Upper lobe of left lung (tissue), 6 donors: ENCODE measurements at regions not wholly inside any gene's neighbourhood (a gene's known extent, or its start where the extent isn't known, plus 50 kb on each side); places are given as distances from the start of the nearest gene placed in this dataset.

Experiments used
- ATAC-seq, 2 donors: fragments of 200-7000 bp; cut with Tn5 transposase; one replicate each; pipeline ENCODE4 v1.9.1; 2022; ENCODE audit warnings: mild to moderate bottlenecking in 2 of 2, moderate library complexity in 2 of 2; ENCODE audit not compliant: low FRiP score in 2 of 2
- DNase-seq, 2 donors: peaks; one replicate each; pipeline ENCODE4 v3.0.0-alpha.2; 2019 to 2020
- H3K27ac ChIP-seq, 4 donors: fragments of 200-600 bp; sonication (generic); one replicate each; pipeline ENCODE4 v1.5.1; 2016 to 2019
- H3K27me3 ChIP-seq, 4 donors: fragments of 200-600 bp; sonication (generic); one replicate each; pipeline ENCODE4 v1.5.1; 2017 to 2019
- H3K36me3 ChIP-seq, 4 donors: fragments of 200-600 bp; sonication (generic); one replicate each; pipeline ENCODE4 v1.5.1; 2016 to 2019
- H3K4me1 ChIP-seq, 4 donors: fragments of 200-600 bp; sonication (generic); one replicate each; pipeline ENCODE4 v1.5.1; 2018 to 2019
- H3K4me3 ChIP-seq, 4 donors: fragments of 200-600 bp; sonication (generic); one replicate each; pipeline ENCODE4 v1.5.1; 2017 to 2019; ENCODE audit warnings: mild to moderate bottlenecking in 2 of 4, moderate library complexity in 1 of 4
- H3K9me3 ChIP-seq, 4 donors: fragments of 200-600 bp; sonication (generic); one replicate each; pipeline ENCODE4 v1.5.1; 2018 to 2019
- EP300 ChIP-seq, 4 donors: sonication (generic); formaldehyde crosslinking; IDR thresholded peaks; one replicate each; pipeline ENCODE4 v1.5.1; 2017; ENCODE audit warnings: antibody characterized with exemption in 4 of 4, control low read depth in 2 of 4
- POLR2A ChIP-seq, 4 donors: fragments of 450-650 bp; IDR thresholded peaks; one replicate each; pipeline ENCODE4 v1.5.1; 2016 to 2017; ENCODE audit warnings: antibody characterized with exemption in 4 of 4, mild to moderate bottlenecking in 2 of 4
- POLR2AphosphoS5 ChIP-seq, 2 donors: sonication (generic); formaldehyde crosslinking; IDR thresholded peaks; one replicate each; pipeline ENCODE4 v1.5.1; 2017; ENCODE audit warnings: antibody characterized with exemption in 2 of 2
- WGBS, 2 donors: methylation state at CpG; one replicate each; pipeline ENCODE4 v1.1.5; 2017 to 2018; 5-methylcytosine and 5-hydroxymethylcytosine counted together
- TF ChIP-seq, protein P1 (sequence below), 6 experiments: fragments of 450-650 bp in 4 of 6; fragments of 200-600 bp in 2 of 6; sonication (generic) in 2 of 6; IDR thresholded peaks; one replicate each; pipeline ENCODE4 v1.5.1; 2016 to 2019; ENCODE audit warnings: antibody characterized with exemption in 6 of 6
- donor health status: DM: no; HTN: no; CAD: no; lungs with moderate emphysema.
- donor health status: DM: no; HTN: yes; CAD: no; lungs with severe emphysema.

DNA sequence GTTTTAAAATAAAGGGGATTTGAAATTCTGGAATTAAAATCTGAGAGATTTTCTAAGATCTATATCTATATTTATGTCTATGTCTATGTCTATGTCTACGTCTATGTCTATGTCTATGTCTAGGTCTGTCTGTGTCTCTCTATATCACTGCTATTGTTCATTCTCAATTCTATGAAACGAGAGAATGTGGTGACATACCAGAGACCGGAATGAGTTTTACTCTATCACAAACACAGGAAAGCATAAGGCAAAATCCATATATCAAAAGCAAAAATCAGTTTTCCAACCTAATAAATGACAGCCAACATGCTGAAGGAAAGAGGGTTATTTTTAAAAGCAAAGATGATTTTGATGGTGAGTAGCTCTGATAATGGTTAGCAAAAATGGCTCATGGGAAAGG is 173.1 kb downstream of the ETNK1 start:
- DNase-seq, result no peak
- no peak for ATAC-seq
- H3K27ac ChIP-seq, result no peak overlapping the region
- no peak overlapping the region for H3K4me3 ChIP-seq
- H3K36me3 ChIP-seq, result no peaks in the 10 kb centered on the region
- no peak for TF ChIP-seq POLR2A (IDR thresholded peaks at IDR 0.05)
- TF ChIP-seq, protein P1, sequence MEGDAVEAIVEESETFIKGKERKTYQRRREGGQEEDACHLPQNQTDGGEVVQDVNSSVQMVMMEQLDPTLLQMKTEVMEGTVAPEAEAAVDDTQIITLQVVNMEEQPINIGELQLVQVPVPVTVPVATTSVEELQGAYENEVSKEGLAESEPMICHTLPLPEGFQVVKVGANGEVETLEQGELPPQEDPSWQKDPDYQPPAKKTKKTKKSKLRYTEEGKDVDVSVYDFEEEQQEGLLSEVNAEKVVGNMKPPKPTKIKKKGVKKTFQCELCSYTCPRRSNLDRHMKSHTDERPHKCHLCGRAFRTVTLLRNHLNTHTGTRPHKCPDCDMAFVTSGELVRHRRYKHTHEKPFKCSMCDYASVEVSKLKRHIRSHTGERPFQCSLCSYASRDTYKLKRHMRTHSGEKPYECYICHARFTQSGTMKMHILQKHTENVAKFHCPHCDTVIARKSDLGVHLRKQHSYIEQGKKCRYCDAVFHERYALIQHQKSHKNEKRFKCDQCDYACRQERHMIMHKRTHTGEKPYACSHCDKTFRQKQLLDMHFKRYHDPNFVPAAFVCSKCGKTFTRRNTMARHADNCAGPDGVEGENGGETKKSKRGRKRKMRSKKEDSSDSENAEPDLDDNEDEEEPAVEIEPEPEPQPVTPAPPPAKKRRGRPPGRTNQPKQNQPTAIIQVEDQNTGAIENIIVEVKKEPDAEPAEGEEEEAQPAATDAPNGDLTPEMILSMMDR (IDR thresholded peaks at IDR 0.05), result no peak
- no peak for TF ChIP-seq POLR2AphosphoS5 (IDR thresholded peaks at IDR 0.05)
- TF ChIP-seq EP300 (IDR thresholded peaks at IDR 0.05), result no peak
- no peaks in the 10 kb centered on the region for H3K27me3 ChIP-seq
- 67 to 91% methylated on average over 3 of the region's 3 CpGs for WGBS, 2 donors
- no peaks in the 10 kb centered on the region for H3K9me3 ChIP-seq
- no peaks in the 10 kb centered on the region for H3K4me1 ChIP-seq

DNA sequence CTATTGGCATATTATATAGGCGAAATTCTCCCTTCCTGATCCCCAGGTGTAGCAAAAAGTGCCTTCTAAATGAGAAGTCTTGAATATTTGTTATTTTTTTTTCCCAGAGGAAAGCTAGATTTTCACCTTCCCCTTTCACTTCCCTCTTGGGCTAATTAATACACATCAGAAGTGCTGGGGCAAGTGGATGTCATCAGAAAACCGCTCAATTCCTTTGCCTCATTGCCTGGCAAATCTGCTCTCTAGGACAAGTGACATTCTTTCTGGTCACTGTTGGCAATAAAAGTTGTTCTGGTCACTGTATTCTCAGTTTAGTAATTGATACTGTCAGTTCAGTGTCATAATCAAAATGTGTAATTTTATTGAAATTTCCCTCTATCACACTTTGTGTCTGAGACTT is 174.5 kb downstream of the ETNK1 start:
- 69 to 81% methylated on average over 2 of the region's 2 CpGs for WGBS, 2 donors

DNA sequence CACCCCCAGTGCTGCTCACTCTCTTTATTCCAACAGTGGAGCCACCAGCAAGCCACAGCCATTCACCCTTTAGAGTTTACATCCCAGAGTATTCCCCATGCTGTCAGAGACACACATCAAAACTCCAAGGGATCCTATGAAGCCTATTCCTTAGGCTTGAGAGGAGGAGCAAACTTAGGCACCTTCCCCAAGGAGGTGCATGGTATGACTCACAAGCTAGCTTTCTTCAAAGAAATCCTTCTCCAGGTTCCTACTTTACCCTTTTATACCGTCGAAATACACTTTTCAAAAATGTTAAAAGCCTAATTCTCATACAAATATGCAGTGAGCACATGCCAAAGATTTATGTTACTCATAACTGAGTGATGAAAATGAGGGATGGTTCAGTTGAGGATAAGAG is 175.4 kb downstream of the ETNK1 start:
- H3K4me3 ChIP-seq, result no peak overlapping the region
- H3K9me3 ChIP-seq, result no peaks in the 10 kb centered on the region
- H3K36me3 ChIP-seq, result no peaks in the 10 kb centered on the region
- no peak for DNase-seq
- H3K27me3 ChIP-seq, result no peaks in the 10 kb centered on the region
- H3K4me1 ChIP-seq, result no peaks in the 10 kb centered on the region
- TF ChIP-seq, protein P1 (IDR thresholded peaks at IDR 0.05), result no peak
- TF ChIP-seq EP300 (IDR thresholded peaks at IDR 0.05), result no peak
- H3K27ac ChIP-seq, result no peak overlapping the region
- 74 to 89% methylated on average over 2 of the region's 2 CpGs for WGBS, 2 donors
- no peak for ATAC-seq

More for the DNA sequence above, 174.5 kb downstream of the ETNK1 start:
- no peak for ATAC-seq
- no peak overlapping the region for H3K27ac ChIP-seq
- no peaks in the 10 kb centered on the region for H3K9me3 ChIP-seq
- H3K4me3 ChIP-seq, result no peak overlapping the region
- H3K4me1 ChIP-seq, result no peaks in the 10 kb centered on the region
- DNase-seq, result no peak
- H3K27me3 ChIP-seq, result no peaks in the 10 kb centered on the region
- no peaks in the 10 kb centered on the region for H3K36me3 ChIP-seq
- TF ChIP-seq, protein P1 (IDR thresholded peaks at IDR 0.05), result no peak
- TF ChIP-seq POLR2A (IDR thresholded peaks at IDR 0.05) (no peak), POLR2AphosphoS5 (IDR thresholded peaks at IDR 0.05) (no peak), EP300 (IDR thresholded peaks at IDR 0.05) (no peak)

DNA sequence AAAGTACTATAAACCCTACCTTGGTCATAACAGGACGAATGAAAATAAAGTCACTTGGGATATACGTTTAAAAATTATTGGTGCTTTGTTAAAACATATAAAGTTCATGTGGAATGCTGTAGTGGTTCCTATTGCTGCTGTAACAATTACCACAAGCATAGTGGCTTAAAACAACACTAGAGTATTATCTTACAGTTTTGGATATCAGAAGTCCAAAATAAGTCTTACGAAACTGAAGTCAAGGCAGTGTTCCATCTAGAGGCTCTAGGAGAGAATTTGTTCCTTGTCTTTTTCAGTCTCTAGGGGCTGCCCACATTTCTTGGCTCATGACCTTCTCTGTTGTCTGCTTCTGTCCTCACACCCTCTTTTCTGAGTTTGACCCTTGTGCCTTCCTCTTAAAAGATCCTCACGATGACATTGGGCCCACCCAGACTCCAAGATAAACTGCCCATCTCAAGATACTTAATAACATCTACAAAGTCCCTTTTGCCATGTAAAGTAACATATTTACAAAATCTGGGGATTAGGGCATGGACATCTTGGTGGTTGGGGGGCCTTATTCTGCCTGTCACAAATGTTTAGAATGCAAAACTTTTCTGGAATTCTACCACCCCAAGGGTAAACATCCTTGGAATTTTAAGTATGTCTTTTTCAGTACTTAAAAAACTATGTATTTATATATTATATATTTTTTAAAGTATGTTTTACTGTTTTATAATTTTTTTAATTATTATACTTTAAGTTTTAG is 178.1 kb downstream of the ETNK1 start:
- no peak overlapping the region for H3K27ac ChIP-seq
- ATAC-seq (no peak), DNase-seq (no peak)
- H3K27me3 ChIP-seq, result no peaks in the 10 kb centered on the region
- no peaks in the 10 kb centered on the region for H3K9me3 ChIP-seq
- H3K36me3 ChIP-seq, result no peaks in the 10 kb centered on the region
- 82 to 83% methylated on average over 4 of the region's 4 CpGs for WGBS, 2 donors
- no peak overlapping the region for H3K4me3 ChIP-seq
- TF ChIP-seq POLR2AphosphoS5 (IDR thresholded peaks at IDR 0.05), result no peak
- TF ChIP-seq, protein P1 (IDR thresholded peaks at IDR 0.05), result no peak
- no peak for TF ChIP-seq POLR2A (IDR thresholded peaks at IDR 0.05)
- no peak for TF ChIP-seq EP300 (IDR thresholded peaks at IDR 0.05)
- no peaks in the 10 kb centered on the region for H3K4me1 ChIP-seq

DNA sequence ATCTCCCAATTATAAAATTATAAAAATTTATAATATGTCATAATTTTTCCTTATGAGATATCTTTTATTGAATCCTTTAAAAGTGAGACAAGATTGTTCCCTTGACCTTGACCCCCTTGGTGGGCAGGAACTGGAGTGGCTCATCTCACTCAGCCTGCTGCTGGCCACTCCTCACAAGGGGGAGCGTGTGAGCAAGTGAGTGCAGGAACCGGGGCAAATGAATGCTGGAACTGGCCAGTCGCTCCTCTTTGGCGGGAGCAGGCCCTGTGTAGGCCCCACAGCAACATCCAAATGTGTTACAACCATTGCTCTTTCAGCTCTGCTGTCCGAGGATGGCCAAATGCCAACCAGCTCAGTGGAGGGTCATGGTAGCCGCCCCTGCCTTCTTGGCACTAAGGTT is 178.8 kb downstream of the ETNK1 start:
- Histone ChIP-seq H3K27ac (no peak overlapping the region), H3K36me3 (no peaks in the 10 kb centered on the region), H3K27me3 (no peaks in the 10 kb centered on the region), H3K4me1 (no peaks in the 10 kb centered on the region), H3K9me3 (no peaks in the 10 kb centered on the region), H3K4me3 (no peak overlapping the region)
- DNase-seq (peak in 1 of 2 donors; percentile 6), ATAC-seq (no peak)
- TF ChIP-seq POLR2AphosphoS5 (IDR thresholded peaks at IDR 0.05), result no peak
- no peak for TF ChIP-seq EP300 (IDR thresholded peaks at IDR 0.05)
- no peak for TF ChIP-seq POLR2A (IDR thresholded peaks at IDR 0.05)
- TF ChIP-seq, protein P1 (IDR thresholded peaks at IDR 0.05), result no peak
- 97 to 98% methylated on average over 5 to 6 of the region's 6 CpGs for WGBS, 2 donors
